ENCODE measurements at regions not wholly inside any gene's neighbourhood (a gene's known extent, or its start where the extent isn't known, plus 50 kb on each side); places are given as distances from the start of the nearest gene placed in this dataset.

- Histone ChIP-seq H3K27ac (ENCODE audit: control insufficient read depth, insufficient read depth) (no peak overlapping the region), H4K20me1 (ENCODE audit: control insufficient read depth, insufficient read depth) (no peaks in the 10 kb centered on the region), H3K9ac (ENCODE audit: control insufficient read depth, insufficient read depth, low read length) (no peak overlapping the region), H3K79me2 (ENCODE audit: control insufficient read depth, insufficient read depth, low read length) (no peaks in the 10 kb centered on the region), H3K4me2 (ENCODE audit: control insufficient read depth, insufficient read depth) (no peak overlapping the region), H3K9me3 (replicated peaks; ENCODE audit: control insufficient read depth, insufficient read depth, low read length) (no peaks in the 10 kb centered on the region), H3K27me3 (replicated peaks in 1 of 2; ENCODE audit: control insufficient read depth in 2 of 2, insufficient read depth in 2 of 2, low read length in 1 of 2) (no peaks in the 10 kb centered on the region), H3K36me3 (ENCODE audit: control insufficient read depth in 2 of 2, insufficient read depth in 2 of 2, low read length in 1 of 2) (no peaks in the 10 kb centered on the region), H3K4me3 (no peak overlapping the region), H2AFZ (ENCODE audit: control insufficient read depth, low read depth, low read length) (no peak overlapping the region), H3K4me1 (ENCODE audit: control insufficient read depth, insufficient read depth, low read length) (no peaks in the 10 kb centered on the region)
- 51% methylated on average over 4 of the region's 4 CpGs for WGBS (ENCODE audit: insufficient coverage, insufficient replicate concordance, low lambda C conversion rate, missing lambda C conversion rate)
- POLR2A ChIA-PET, result no interaction called here
- CTCF ChIA-PET, result interaction anchor here (1.2 to 1.6 kb wide), 2 partner anchors 13 to 392 kb away, joined by 3 to 5 read pairs; no protein-coding TSS in a partner anchor
- RAD21 ChIA-PET (ENCODE audit: unreplicated experiment), result no interaction called here
- intact Hi-C loops (cut with micrococcal nuclease; ENCODE audit: unreplicated experiment), result no loop called here
- FAIRE-seq (no peak), DNase-seq (ENCODE audit: low read depth, low spot score) (no peak), ATAC-seq (no peak)
- SMC1A ChIA-PET (ENCODE audit: uncharacterized antibody, unreplicated experiment), result interaction anchor here (1.2 kb wide), 1 partner anchor 392 kb away, joined by 4 read pairs; no protein-coding TSS in a partner anchor
- no TSS peak for BruUV-seq (replicated peaks)
- TF ChIP-seq MYC (IDR thresholded peaks at IDR 0.05; ENCODE audit: insufficient read depth, insufficient read length, insufficient replicate concordance, low read length, severe bottlenecking), result no peak
- TF ChIP-seq TCF7 (IDR thresholded peaks at IDR 0.05; ENCODE audit: borderline replicate concordance), result no peak
- TF ChIP-seq MYB (IDR thresholded peaks at IDR 0.05; ENCODE audit: borderline replicate concordance, low read depth, low read length), result no peak
- TF ChIP-seq GABPA (IDR thresholded peaks at IDR 0.05; ENCODE audit: low read depth), result no peak
- TF ChIP-seq ASH2L (IDR thresholded peaks at IDR 0.05; ENCODE audit: borderline replicate concordance, low read depth), result no peak
- no peak for TF ChIP-seq STAT1 (conservative IDR thresholded peaks at IDR 0.05)
- TF ChIP-seq EP300 (IDR thresholded peaks at IDR 0.05; ENCODE audit: borderline replicate concordance in 1 of 2, control insufficient read depth in 1 of 2, low read depth in 2 of 2, low read length in 2 of 2), result no peak
- in situ Hi-C loops (cut with MboI), result loop anchor here (10.0 kb wide), 1 partner anchor 668 kb away; no protein-coding TSS in a partner anchor
These were observed 271.0 kb upstream of the ADAMTSL1 start for GRCh38 chr9:18202924-18203323.

GRCh38 chr9:18207735-18208134 is 266.2 kb upstream of the ADAMTSL1 start:
- ChIA-PET RAD21 (ENCODE audit: unreplicated experiment) (interaction anchor here (1.0 kb wide), 1 partner anchor 407 kb away, joined by 3 read pairs; no protein-coding TSS in a partner anchor), SMC1A (ENCODE audit: uncharacterized antibody, unreplicated experiment) (interaction anchor here (1.0 to 2.1 kb wide), 2 partner anchors 395 to 397 kb away, joined by 3 to 7 read pairs; no protein-coding TSS in a partner anchor), CTCF (interaction anchor here (1.0 to 4.0 kb wide), 3 partner anchors 10 to 400 kb away, joined by 3 to 41 read pairs (median 3); no protein-coding TSS in a partner anchor), POLR2A (no interaction called here)
- H2AFZ ChIP-seq (ENCODE audit: control insufficient read depth, low read depth, low read length), result no peak overlapping the region
- H4K20me1 ChIP-seq (ENCODE audit: control insufficient read depth, insufficient read depth), result no peaks in the 10 kb centered on the region
- no peak overlapping the region for H3K27ac ChIP-seq (ENCODE audit: control insufficient read depth, insufficient read depth)
- DNase-seq (ENCODE audit: low read depth, low spot score) (no peak), FAIRE-seq (no peak), ATAC-seq (no peak)
- no peaks in the 10 kb centered on the region for H3K36me3 ChIP-seq (ENCODE audit: control insufficient read depth in 2 of 2, insufficient read depth in 2 of 2, low read length in 1 of 2)
- in situ Hi-C loops (cut with MboI) (loop anchor here (5.0 to 10.0 kb wide), 2 partner anchors 395 to 673 kb away; no protein-coding TSS in a partner anchor), intact Hi-C loops (cut with micrococcal nuclease; ENCODE audit: unreplicated experiment) (no loop called here)
- H3K9ac ChIP-seq (ENCODE audit: control insufficient read depth, insufficient read depth, low read length), result no peak overlapping the region
- H3K79me2 ChIP-seq (ENCODE audit: control insufficient read depth, insufficient read depth, low read length), result no peaks in the 10 kb centered on the region
- no peak overlapping the region for H3K4me2 ChIP-seq (ENCODE audit: control insufficient read depth, insufficient read depth)
- no peaks in the 10 kb centered on the region for H3K9me3 ChIP-seq (replicated peaks; ENCODE audit: control insufficient read depth, insufficient read depth, low read length)
- H3K27me3 ChIP-seq (replicated peaks in 1 of 2; ENCODE audit: control insufficient read depth in 2 of 2, insufficient read depth in 2 of 2, low read length in 1 of 2), result no peaks in the 10 kb centered on the region
- BruUV-seq (replicated peaks), result no TSS peak
- H3K4me1 ChIP-seq (ENCODE audit: control insufficient read depth, insufficient read depth, low read length), result no peaks in the 10 kb centered on the region
- WGBS (ENCODE audit: insufficient coverage, insufficient replicate concordance, low lambda C conversion rate, missing lambda C conversion rate), result 24% methylated on average over 3 of the region's 3 CpGs
- H3K4me3 ChIP-seq, result no peak overlapping the region
- TF ChIP-seq IRF5 (IDR thresholded peaks at IDR 0.05; ENCODE audit: borderline replicate concordance) (no peak), CREM (IDR thresholded peaks at IDR 0.05; ENCODE audit: low read depth) (no peak), BACH1 (IDR thresholded peaks at IDR 0.05; ENCODE audit: borderline replicate concordance) (no peak), CEBPZ (IDR thresholded peaks at IDR 0.05; ENCODE audit: low read depth, low read length) (no peak), MYC (IDR thresholded peaks at IDR 0.05; ENCODE audit: insufficient read depth, insufficient read length, insufficient replicate concordance, low read length, severe bottlenecking) (no peak), FOXM1 (IDR thresholded peaks at IDR 0.05; ENCODE audit: low read depth, low read length) (no peak), ZNF384 (IDR thresholded peaks at IDR 0.05; ENCODE audit: borderline replicate concordance, low read depth, low read length) (no peak)
